Tibial artery (tissue), 4 donors: ENCODE measurements at regions not wholly inside any gene's neighbourhood (a gene's known extent, or its start where the extent isn't known, plus 50 kb on each side); places are given as distances from the start of the nearest gene placed in this dataset.

Experiments
- DNase-seq, 2 donors: peaks; one replicate each; pipeline ENCODE4 v3.0.0-alpha.2; 2019
- H3K27ac ChIP-seq, 2 donors: fragments of 200-600 bp; sonication (generic) in 1 of 2; 1 replicate in 1 of 2; 2 replicates in 1 of 2; pipeline ENCODE4 v1.5.1; 2018 to 2019; ENCODE audit warnings: mild to moderate bottlenecking in 1 of 2
- H3K27me3 ChIP-seq, 2 donors: fragments of 200-600 bp; sonication (generic) in 1 of 2; one replicate each; pipeline versions ENCODE4 v1.5.1 to v1.6.0; 2016 to 2019
- H3K36me3 ChIP-seq, 3 donors: fragments of 200-600 bp; sonication (generic) in 2 of 3; one replicate each; pipeline ENCODE4 v1.5.1; 2016 to 2019; ENCODE audit warnings: mild to moderate bottlenecking in 2 of 3
- H3K4me1 ChIP-seq, 4 donors: fragments of 200-600 bp; sonication (generic) in 2 of 4; 1 replicate in 3 of 4; 2 replicates in 1 of 4; pipeline ENCODE4 v1.5.1; 2016 to 2019
- H3K4me3 ChIP-seq, 2 donors: fragments of 200-600 bp; sonication (generic) in 1 of 2; 1 replicate in 1 of 2; 2 replicates in 1 of 2; pipeline ENCODE4 v1.5.1; 2018 to 2019; ENCODE audit warnings: mild to moderate bottlenecking in 2 of 2
- H3K9me3 ChIP-seq, 3 donors: fragments of 200-600 bp; sonication (generic) in 1 of 3; one replicate each; pipeline ENCODE4 v1.5.1; 2016 to 2019
- CTCF ChIP-seq, 2 experiments: fragments of 200-600 bp in 1 of 2; fragments of 450-650 bp in 1 of 2; IDR thresholded peaks; one replicate each; pipeline ENCODE4 v1.5.1; 2017 to 2019; ENCODE audit warnings: antibody characterized with exemption in 2 of 2, mild to moderate bottlenecking in 1 of 2, moderate library complexity in 1 of 2
- intact Hi-C: fragments of 100-400 bp; cut with DNase I; formaldehyde crosslinking; loops from one replicate; pipeline ENCODE4 v1.15.0; 2023; ENCODE audit warnings: low total_unique reads

- no peaks in the 10 kb centered on the region for H3K27me3 ChIP-seq
- no peak overlapping the region for H3K27ac ChIP-seq
- no peak overlapping the region for H3K4me3 ChIP-seq
- H3K4me1 ChIP-seq, result no peaks in the 10 kb centered on the region
- no peak for DNase-seq
- no peaks in the 10 kb centered on the region for H3K9me3 ChIP-seq
- intact Hi-C loops, result no loop called here
- TF ChIP-seq CTCF (IDR thresholded peaks at IDR 0.05), result no peak
- no peaks in the 10 kb centered on the region for H3K36me3 ChIP-seq
Observed at GRCh38 chr3:155029941-155030340, 50.2 kb upstream of the MME start.

GRCh38 chr3:155026999-155027591 is 53.0 kb upstream of the MME start:
- intact Hi-C loops, result no loop called here
- H3K27ac ChIP-seq, result no peak overlapping the region

GRCh38 chr3:155024006-155024638 is 56.0 kb upstream of the MME start:
- no peak for TF ChIP-seq CTCF (IDR thresholded peaks at IDR 0.05)
- H3K4me1 ChIP-seq, result no peaks in the 10 kb centered on the region
- intact Hi-C loops, result no loop called here
- no peak overlapping the region for H3K4me3 ChIP-seq
- no peaks in the 10 kb centered on the region for H3K27me3 ChIP-seq
- H3K36me3 ChIP-seq, result no peaks in the 10 kb centered on the region
- no peak for DNase-seq
- H3K27ac ChIP-seq, result no peak overlapping the region
- H3K9me3 ChIP-seq, result no peaks in the 10 kb centered on the region

More at GRCh38 chr3:155026999-155027591, 53.0 kb upstream of the MME start:
- no peak for DNase-seq
- H3K4me1 ChIP-seq, result no peaks in the 10 kb centered on the region
- no peaks in the 10 kb centered on the region for H3K27me3 ChIP-seq
- no peaks in the 10 kb centered on the region for H3K9me3 ChIP-seq
- no peaks in the 10 kb centered on the region for H3K36me3 ChIP-seq
- no peak for TF ChIP-seq CTCF (IDR thresholded peaks at IDR 0.05)
- no peak overlapping the region for H3K4me3 ChIP-seq

GRCh38 chr3:155022896-155023295 is 57.2 kb upstream of the MME start:
- no peak overlapping the region for H3K4me3 ChIP-seq
- TF ChIP-seq CTCF (IDR thresholded peaks at IDR 0.05), result no peak
- H3K27me3 ChIP-seq, result no peaks in the 10 kb centered on the region
- H3K27ac ChIP-seq, result no peak overlapping the region
- no peaks in the 10 kb centered on the region for H3K4me1 ChIP-seq
- H3K36me3 ChIP-seq, result no peaks in the 10 kb centered on the region
- DNase-seq, result no peak
- intact Hi-C loops, result no loop called here
- H3K9me3 ChIP-seq, result no peaks in the 10 kb centered on the region

GRCh38 chr3:155019575-155019974 is 60.5 kb upstream of the MME start:
- no peak for DNase-seq
- no peak for TF ChIP-seq CTCF (IDR thresholded peaks at IDR 0.05)
- intact Hi-C loops, result no loop called here
- Histone ChIP-seq H3K27me3 (no peaks in the 10 kb centered on the region), H3K4me3 (no peak overlapping the region), H3K36me3 (no peaks in the 10 kb centered on the region), H3K4me1 (no peaks in the 10 kb centered on the region), H3K27ac (no peak overlapping the region), H3K9me3 (no peaks in the 10 kb centered on the region)
